SK-N-SH (cell line): ENCODE measurements at regions not wholly inside any gene's neighbourhood (a gene's known extent, or its start where the extent isn't known, plus 50 kb on each side); places are given as distances from the start of the nearest gene placed in this dataset.

ENCODE experiments used
- CTCF ChIA-PET: fragments of 300-600, 350-600 bp; formaldehyde crosslinking; extraction: SDS; loops from one replicate; lab custom pipeline; 2021; lab: Yijun Ruan, JAX
- POLR2A ChIA-PET: fragments of 350-600 bp; sonication (Branson Sonifier 250); formaldehyde crosslinking; extraction: SDS; loops from one replicate; lab custom pipeline; 2020; ENCODE audit warnings: antibody characterized with exemption, inconsistent platforms; lab: Yijun Ruan, JAX
- DNase-seq: peaks from one replicate; pipeline ENCODE4 v3.0.0; 2012
- H2AFZ ChIP-seq: fragments of 200-600 bp; sonication (generic); 2 replicates; pipeline ENCODE4 v1.8.1; 2016; ENCODE audit warnings: antibody characterized with exemption, mild to moderate bottlenecking, low read depth
- H3F3A ChIP-seq: fragments of 200-600 bp; sonication (generic); replicated peaks from 2 replicates; pipeline ENCODE3; 2016; ENCODE audit warnings: antibody characterized with exemption, mild to moderate bottlenecking; ENCODE audit not compliant: insufficient read depth
- H3K27ac ChIP-seq, 2 experiments: fragments of 200-500 bp in 1 of 2; fragments of 200-600 bp in 1 of 2; sonication (Bioruptor generic) in 1 of 2; sonication (generic), shearing (Covaris generic) in 1 of 2; 2 replicates each; pipeline versions ENCODE4 v1.5.1 to v1.6.1; 2014 to 2016; ENCODE audit warnings: low read depth in 2 of 2, inconsistent platforms in 1 of 2, low read length in 1 of 2, mild to moderate bottlenecking in 1 of 2, mixed read lengths in 1 of 2
- H3K27me3 ChIP-seq: fragments of 200-600 bp; sonication (generic), shearing (Covaris generic); 2 replicates; pipeline ENCODE4 v1.6.1; 2016; ENCODE audit warnings: mixed run types; ENCODE audit not compliant: insufficient read depth
- H3K36me3 ChIP-seq, 2 experiments: fragments of 200-500 bp in 1 of 2; fragments of 200-600 bp in 1 of 2; sonication (Bioruptor generic) in 1 of 2; sonication (generic) in 1 of 2; replicated peaks in 1 of 2; 2 replicates each; pipeline versions ENCODE3 to v1.5.1; 2014 to 2016; ENCODE audit warnings: low read length in 1 of 2, mild to moderate bottlenecking in 1 of 2; ENCODE audit not compliant: insufficient read depth in 2 of 2, control insufficient read depth in 1 of 2
- H3K4me1 ChIP-seq, 2 experiments: fragments of 200-500 bp in 1 of 2; fragments of 200-600 bp in 1 of 2; sonication (Bioruptor generic) in 1 of 2; sonication (generic), shearing (Covaris generic) in 1 of 2; 2 replicates each; pipeline versions ENCODE4 v1.5.1 to v1.6.1; 2014 to 2016; ENCODE audit warnings: low read depth in 1 of 2, low read length in 1 of 2, mixed run types in 1 of 2; ENCODE audit not compliant: insufficient read depth in 2 of 2, control insufficient read depth in 1 of 2
- H3K4me2 ChIP-seq: fragments of 200-600 bp; sonication (generic), shearing (Covaris generic); 2 replicates; pipeline ENCODE4 v1.6.1; 2017; ENCODE audit warnings: mixed run types
- H3K4me3 ChIP-seq, 2 experiments: fragments of 200-500 bp in 1 of 2; fragments of 200-600 bp in 1 of 2; sonication (Bioruptor generic) in 1 of 2; sonication (generic), shearing (Covaris generic) in 1 of 2; 2 replicates each; pipeline versions ENCODE4 v1.5.1 to v1.8.1; 2014 to 2016; ENCODE audit warnings: low read depth in 2 of 2, inconsistent platforms in 1 of 2, low read length in 1 of 2, mild to moderate bottlenecking in 1 of 2, mixed read lengths in 1 of 2, moderate library complexity in 1 of 2
- H3K79me2 ChIP-seq: fragments of 200-600 bp; sonication (generic); 2 replicates; pipeline ENCODE4 v1.8.1; 2017; ENCODE audit warnings: mild to moderate bottlenecking; ENCODE audit not compliant: insufficient read depth
- H3K9ac ChIP-seq: fragments of 200-600 bp; sonication (generic); 2 replicates; pipeline ENCODE4 v1.6.1; 2017; ENCODE audit warnings: mixed run types
- H3K9me2 ChIP-seq: fragments of 200-600 bp; sonication (generic); 2 replicates; pipeline ENCODE4 v1.6.1; 2017; ENCODE audit warnings: mixed run types
- H3K9me3 ChIP-seq: fragments of 200-600 bp; sonication (generic); 2 replicates; pipeline ENCODE4 v1.6.1; 2017; ENCODE audit warnings: mixed run types, mild to moderate bottlenecking, moderate library complexity
- H4K20me1 ChIP-seq: fragments of 200-600 bp; sonication (generic); 2 replicates; pipeline ENCODE4 v1.6.1; 2017; ENCODE audit warnings: mild to moderate bottlenecking, mixed run types; ENCODE audit not compliant: insufficient read depth
- CHD2 ChIP-seq: fragments of 150-350 bp; IDR thresholded peaks from 2 replicates; pipeline ENCODE4 v1.6.1; 2018; ENCODE audit warnings: low read length; ENCODE audit not compliant: partially characterized antibody
- ELF1 ChIP-seq: IDR thresholded peaks from 2 replicates; pipeline ENCODE4 v1.4.0; 2012
- FOXJ3 ChIP-seq: sonication (generic); formaldehyde crosslinking; IDR thresholded peaks from 2 replicates; pipeline ENCODE4 v1.5.1; 2020; ENCODE audit warnings: mild to moderate bottlenecking, missing genetic modification reagents
- FOXM1 ChIP-seq: IDR thresholded peaks from 2 replicates; pipeline ENCODE4 v1.4.0; 2012; ENCODE audit warnings: low read depth, mild to moderate bottlenecking
- GATA2 ChIP-seq: sonication (generic); formaldehyde crosslinking; IDR thresholded peaks from 2 replicates; pipeline ENCODE4 v1.5.0; 2020; ENCODE audit warnings: mild to moderate bottlenecking, missing genetic modification reagents
- NRF1 ChIP-seq: IDR thresholded peaks from 2 replicates; pipeline ENCODE4 v1.6.1; 2012; ENCODE audit warnings: low read depth, mild to moderate bottlenecking, low read length
- POLR2AphosphoS5 ChIP-seq: IDR thresholded peaks from 2 replicates; pipeline ENCODE4 v1.6.1; 2012; ENCODE audit warnings: low read depth, low read length
- RCOR1 ChIP-seq: fragments of 150-350 bp; IDR thresholded peaks from 2 replicates; pipeline ENCODE4 v1.6.1; 2017; ENCODE audit warnings: antibody characterized with exemption, low read length
- RFX5 ChIP-seq: IDR thresholded peaks from 2 replicates; pipeline ENCODE4 v1.6.1; 2012; ENCODE audit warnings: mild to moderate bottlenecking, improper control_type of control experiment, low read length
- RXRA ChIP-seq: IDR thresholded peaks from 2 replicates; pipeline ENCODE4 v1.4.0; 2012; ENCODE audit warnings: low read depth, mild to moderate bottlenecking, borderline replicate concordance
- SMC3 ChIP-seq: IDR thresholded peaks from 2 replicates; pipeline ENCODE4 v1.6.1; 2012; ENCODE audit warnings: low read depth, low read length, improper control_type of control experiment
- TAF1 ChIP-seq: IDR thresholded peaks from 2 replicates; pipeline ENCODE4 v1.6.1; 2012; ENCODE audit warnings: low read depth, mild to moderate bottlenecking, low read length, moderate library complexity, borderline replicate concordance
- TCF12 ChIP-seq: IDR thresholded peaks from 2 replicates; pipeline ENCODE4 v1.4.0; 2012
- WGBS: methylation state at CpG from one replicate; pipeline ENCODE4 v1.1.6; 2017; ENCODE audit warnings: low lambda C conversion rate; 5-methylcytosine and 5-hydroxymethylcytosine counted together
- TF ChIP-seq, protein P1 (sequence below): IDR thresholded peaks from 2 replicates; pipeline ENCODE4 v1.4.0; 2012; ENCODE audit warnings: low read depth, borderline replicate concordance
- TF ChIP-seq, protein P2 (sequence below): fragments of 150-350 bp; IDR thresholded peaks from 2 replicates; pipeline ENCODE4 v1.6.1; 2017; ENCODE audit warnings: antibody characterized with exemption, low read length, low read depth, borderline replicate concordance
- TF ChIP-seq, protein P3 (sequence below): fragments of 150-350 bp; IDR thresholded peaks from 2 replicates; pipeline ENCODE4 v1.6.1; 2016; ENCODE audit warnings: mild to moderate bottlenecking, low read depth, low read length
- TF ChIP-seq, protein P4 (sequence below): IDR thresholded peaks from 2 replicates; pipeline ENCODE4; 2012
- TF ChIP-seq, protein P5 (sequence below): fragments of 200-600 bp; sonication (generic); IDR thresholded peaks from 2 replicates; pipeline ENCODE4 v1.6.1; 2017; ENCODE audit warnings: antibody characterized with exemption, mild to moderate bottlenecking, moderate library complexity
- TF ChIP-seq, protein P6 (sequence below): IDR thresholded peaks from 2 replicates; pipeline ENCODE4 v1.4.0; 2012; ENCODE audit warnings: low read depth, borderline replicate concordance

DNA sequence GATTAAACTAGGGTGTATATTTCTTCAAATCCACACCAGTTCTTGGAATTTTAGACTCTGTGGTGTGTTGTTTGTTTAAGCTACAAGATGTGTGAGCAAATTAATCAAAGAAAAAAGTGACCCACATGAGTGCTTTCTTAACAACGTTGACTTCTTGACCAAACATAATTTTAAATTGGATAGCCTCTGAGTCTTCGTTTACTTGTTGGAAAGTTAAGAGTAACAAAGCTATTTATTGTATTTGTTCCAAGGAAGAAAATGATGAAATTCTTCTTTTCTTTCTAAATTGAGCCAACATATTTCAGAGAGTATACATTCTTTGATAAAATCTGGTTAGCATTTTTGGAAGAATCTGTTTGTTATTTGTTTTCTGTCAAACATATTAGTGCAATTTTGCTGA is 99.9 kb upstream of the IGSF10 start:
- H3K27ac ChIP-seq = peak overlapping the region in 1 of 2 experiments; percentile 47; a peak in 1 of 4 replicates
- no peaks in the 10 kb centered on the region for H3K36me3 ChIP-seq
- CTCF ChIA-PET = no interaction called here
- H3K9me2 ChIP-seq = no peaks in the 10 kb centered on the region
- no peaks in the 10 kb centered on the region for H4K20me1 ChIP-seq
- DNase-seq = no peak
- no peaks in the 10 kb centered on the region for H3K27me3 ChIP-seq
- POLR2A ChIA-PET = no interaction called here
- no peaks in the 10 kb centered on the region for H3K9me3 ChIP-seq
- H3K9ac ChIP-seq = no peak overlapping the region
- TF ChIP-seq ELF1 = no peak
- TF ChIP-seq, protein P1, sequence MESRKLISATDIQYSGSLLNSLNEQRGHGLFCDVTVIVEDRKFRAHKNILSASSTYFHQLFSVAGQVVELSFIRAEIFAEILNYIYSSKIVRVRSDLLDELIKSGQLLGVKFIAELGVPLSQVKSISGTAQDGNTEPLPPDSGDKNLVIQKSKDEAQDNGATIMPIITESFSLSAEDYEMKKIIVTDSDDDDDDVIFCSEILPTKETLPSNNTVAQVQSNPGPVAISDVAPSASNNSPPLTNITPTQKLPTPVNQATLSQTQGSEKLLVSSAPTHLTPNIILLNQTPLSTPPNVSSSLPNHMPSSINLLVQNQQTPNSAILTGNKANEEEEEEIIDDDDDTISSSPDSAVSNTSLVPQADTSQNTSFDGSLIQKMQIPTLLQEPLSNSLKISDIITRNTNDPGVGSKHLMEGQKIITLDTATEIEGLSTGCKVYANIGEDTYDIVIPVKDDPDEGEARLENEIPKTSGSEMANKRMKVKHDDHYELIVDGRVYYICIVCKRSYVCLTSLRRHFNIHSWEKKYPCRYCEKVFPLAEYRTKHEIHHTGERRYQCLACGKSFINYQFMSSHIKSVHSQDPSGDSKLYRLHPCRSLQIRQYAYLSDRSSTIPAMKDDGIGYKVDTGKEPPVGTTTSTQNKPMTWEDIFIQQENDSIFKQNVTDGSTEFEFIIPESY = no peak
- no peak for TF ChIP-seq TAF1
- TF ChIP-seq, protein P2, sequence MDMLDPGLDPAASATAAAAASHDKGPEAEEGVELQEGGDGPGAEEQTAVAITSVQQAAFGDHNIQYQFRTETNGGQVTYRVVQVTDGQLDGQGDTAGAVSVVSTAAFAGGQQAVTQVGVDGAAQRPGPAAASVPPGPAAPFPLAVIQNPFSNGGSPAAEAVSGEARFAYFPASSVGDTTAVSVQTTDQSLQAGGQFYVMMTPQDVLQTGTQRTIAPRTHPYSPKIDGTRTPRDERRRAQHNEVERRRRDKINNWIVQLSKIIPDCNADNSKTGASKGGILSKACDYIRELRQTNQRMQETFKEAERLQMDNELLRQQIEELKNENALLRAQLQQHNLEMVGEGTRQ = no peak
- WGBS = 17% methylated on average over 2 of the region's 2 CpGs
- H3K4me3 ChIP-seq = no peak overlapping the region
- H3K4me2 ChIP-seq = no peak overlapping the region
- H3K79me2 ChIP-seq = no peaks in the 10 kb centered on the region; the same call in 1 of the 2 replicates
- peaks cover 0 to 23% of the 10 kb centered on the region in 2 experiments; a peak in 2 of 4 replicates for H3K4me1 ChIP-seq
- H3F3A ChIP-seq = no peaks in the 10 kb centered on the region
- no peak overlapping the region for H2AFZ ChIP-seq

DNA sequence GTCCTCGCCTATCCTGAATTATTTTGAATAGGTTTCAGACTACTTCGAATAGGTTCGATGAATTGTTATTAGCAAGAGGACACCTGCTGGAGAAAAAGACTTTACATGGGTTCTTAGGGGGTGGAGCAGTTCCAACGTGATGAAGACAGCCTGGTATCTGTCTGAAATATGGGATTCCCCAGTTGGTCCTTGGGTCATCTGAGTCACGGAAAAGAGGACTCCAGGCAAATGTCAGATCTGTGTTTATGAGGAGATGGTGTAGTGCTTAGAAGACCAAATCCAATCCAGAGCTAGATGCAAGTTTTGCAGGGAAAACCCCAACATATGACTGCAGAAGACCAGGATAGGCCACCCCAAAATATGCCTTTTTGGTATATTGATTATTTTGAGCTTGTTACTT is 98.9 kb upstream of the IGSF10 start:
- no peaks in the 10 kb centered on the region for H3K9me2 ChIP-seq
- TF ChIP-seq, protein P2 = no peak
- TF ChIP-seq TAF1 = no peak
- no peak for TF ChIP-seq SMC3
- TF ChIP-seq POLR2AphosphoS5 = no peak
- no peak for TF ChIP-seq FOXM1
- TF ChIP-seq CHD2 = no peak
- no peak for TF ChIP-seq TCF12
- no peak for TF ChIP-seq RFX5
- no peak for TF ChIP-seq NRF1
- no peak for TF ChIP-seq RXRA
- TF ChIP-seq, protein P3, sequence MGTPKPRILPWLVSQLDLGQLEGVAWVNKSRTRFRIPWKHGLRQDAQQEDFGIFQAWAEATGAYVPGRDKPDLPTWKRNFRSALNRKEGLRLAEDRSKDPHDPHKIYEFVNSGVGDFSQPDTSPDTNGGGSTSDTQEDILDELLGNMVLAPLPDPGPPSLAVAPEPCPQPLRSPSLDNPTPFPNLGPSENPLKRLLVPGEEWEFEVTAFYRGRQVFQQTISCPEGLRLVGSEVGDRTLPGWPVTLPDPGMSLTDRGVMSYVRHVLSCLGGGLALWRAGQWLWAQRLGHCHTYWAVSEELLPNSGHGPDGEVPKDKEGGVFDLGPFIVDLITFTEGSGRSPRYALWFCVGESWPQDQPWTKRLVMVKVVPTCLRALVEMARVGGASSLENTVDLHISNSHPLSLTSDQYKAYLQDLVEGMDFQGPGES = no peak
- TF ChIP-seq, protein P4, sequence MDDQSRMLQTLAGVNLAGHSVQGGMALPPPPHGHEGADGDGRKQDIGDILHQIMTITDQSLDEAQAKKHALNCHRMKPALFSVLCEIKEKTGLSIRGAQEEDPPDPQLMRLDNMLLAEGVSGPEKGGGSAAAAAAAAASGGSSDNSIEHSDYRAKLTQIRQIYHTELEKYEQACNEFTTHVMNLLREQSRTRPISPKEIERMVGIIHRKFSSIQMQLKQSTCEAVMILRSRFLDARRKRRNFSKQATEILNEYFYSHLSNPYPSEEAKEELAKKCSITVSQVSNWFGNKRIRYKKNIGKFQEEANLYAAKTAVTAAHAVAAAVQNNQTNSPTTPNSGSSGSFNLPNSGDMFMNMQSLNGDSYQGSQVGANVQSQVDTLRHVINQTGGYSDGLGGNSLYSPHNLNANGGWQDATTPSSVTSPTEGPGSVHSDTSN = no peak
- TF ChIP-seq RCOR1 = no peak
- TF ChIP-seq, protein P5, sequence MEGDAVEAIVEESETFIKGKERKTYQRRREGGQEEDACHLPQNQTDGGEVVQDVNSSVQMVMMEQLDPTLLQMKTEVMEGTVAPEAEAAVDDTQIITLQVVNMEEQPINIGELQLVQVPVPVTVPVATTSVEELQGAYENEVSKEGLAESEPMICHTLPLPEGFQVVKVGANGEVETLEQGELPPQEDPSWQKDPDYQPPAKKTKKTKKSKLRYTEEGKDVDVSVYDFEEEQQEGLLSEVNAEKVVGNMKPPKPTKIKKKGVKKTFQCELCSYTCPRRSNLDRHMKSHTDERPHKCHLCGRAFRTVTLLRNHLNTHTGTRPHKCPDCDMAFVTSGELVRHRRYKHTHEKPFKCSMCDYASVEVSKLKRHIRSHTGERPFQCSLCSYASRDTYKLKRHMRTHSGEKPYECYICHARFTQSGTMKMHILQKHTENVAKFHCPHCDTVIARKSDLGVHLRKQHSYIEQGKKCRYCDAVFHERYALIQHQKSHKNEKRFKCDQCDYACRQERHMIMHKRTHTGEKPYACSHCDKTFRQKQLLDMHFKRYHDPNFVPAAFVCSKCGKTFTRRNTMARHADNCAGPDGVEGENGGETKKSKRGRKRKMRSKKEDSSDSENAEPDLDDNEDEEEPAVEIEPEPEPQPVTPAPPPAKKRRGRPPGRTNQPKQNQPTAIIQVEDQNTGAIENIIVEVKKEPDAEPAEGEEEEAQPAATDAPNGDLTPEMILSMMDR = no peak
- TF ChIP-seq, protein P6, sequence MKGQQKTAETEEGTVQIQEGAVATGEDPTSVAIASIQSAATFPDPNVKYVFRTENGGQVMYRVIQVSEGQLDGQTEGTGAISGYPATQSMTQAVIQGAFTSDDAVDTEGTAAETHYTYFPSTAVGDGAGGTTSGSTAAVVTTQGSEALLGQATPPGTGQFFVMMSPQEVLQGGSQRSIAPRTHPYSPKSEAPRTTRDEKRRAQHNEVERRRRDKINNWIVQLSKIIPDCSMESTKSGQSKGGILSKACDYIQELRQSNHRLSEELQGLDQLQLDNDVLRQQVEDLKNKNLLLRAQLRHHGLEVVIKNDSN = no peak
- TF ChIP-seq GATA2 (CRISPR knock-in tag) = no peak
- no peak for TF ChIP-seq FOXJ3
- H3K36me3 ChIP-seq = no peaks in the 10 kb centered on the region
- no peaks in the 10 kb centered on the region for H4K20me1 ChIP-seq
- no peak overlapping the region for H2AFZ ChIP-seq
- POLR2A ChIA-PET = no interaction called here
- H3K4me2 ChIP-seq = no peak overlapping the region
- CTCF ChIA-PET = no interaction called here
- WGBS = 58% methylated on average over 5 of the region's 5 CpGs
- H3K27me3 ChIP-seq = no peaks in the 10 kb centered on the region
- no peaks in the 10 kb centered on the region; the same call in 1 of the 2 replicates for H3K79me2 ChIP-seq
- H3K27ac ChIP-seq = no peak overlapping the region
- H3K9me3 ChIP-seq = no peaks in the 10 kb centered on the region
- no peak for DNase-seq
- no peak overlapping the region for H3K9ac ChIP-seq
- H3F3A ChIP-seq = no peaks in the 10 kb centered on the region
- peaks cover 0 to 23% of the 10 kb centered on the region in 2 experiments; a peak in 2 of 4 replicates for H3K4me1 ChIP-seq
- H3K4me3 ChIP-seq = no peak overlapping the region
